H9 (cell line): ENCODE measurements at regions not wholly inside any gene's neighbourhood (a gene's known extent, or its start where the extent isn't known, plus 50 kb on each side); places are given as distances from the start of the nearest gene placed in this dataset.

ENCODE experiments used
- DNase-seq: peaks from one replicate; pipeline ENCODE4 v3.0.0-alpha.2; 2017
- H2AFZ ChIP-seq: one replicate; pipeline ENCODE4 v1.6.1; 2013; ENCODE audit warnings: mild to moderate bottlenecking, low read length, control low read depth, moderate library complexity
- H2AK5ac ChIP-seq: 2 replicates; pipeline ENCODE4 v1.6.1; 2013; ENCODE audit warnings: low read length, control low read depth, mixed read lengths; ENCODE audit not compliant: insufficient read length
- H2BK120ac ChIP-seq: one replicate; pipeline ENCODE4 v1.6.1; 2013; ENCODE audit warnings: low read depth, mild to moderate bottlenecking, low read length, control low read depth, inconsistent platforms; ENCODE audit not compliant: poor library complexity, severe bottlenecking
- H2BK12ac ChIP-seq: 2 replicates; pipeline ENCODE4 v1.6.1; 2013; ENCODE audit warnings: low read length, control low read depth, mixed read lengths, low read depth; ENCODE audit not compliant: insufficient read length
- H2BK15ac ChIP-seq: 2 replicates; pipeline ENCODE4 v1.6.1; 2013; ENCODE audit warnings: low read depth, low read length, control low read depth
- H2BK20ac ChIP-seq: one replicate; pipeline ENCODE4 v1.6.1; 2013; ENCODE audit warnings: low read depth, mild to moderate bottlenecking, low read length, control low read depth, inconsistent platforms; ENCODE audit not compliant: poor library complexity, severe bottlenecking
- H2BK5ac ChIP-seq: 2 replicates; pipeline ENCODE4 v1.6.1; 2013; ENCODE audit warnings: low read length, control low read depth, mixed read lengths; ENCODE audit not compliant: insufficient read length
- H3K14ac ChIP-seq: 2 replicates; pipeline ENCODE4 v1.6.1; 2013; ENCODE audit warnings: low read length, control low read depth; ENCODE audit not compliant: insufficient read depth
- H3K18ac ChIP-seq: 2 replicates; pipeline ENCODE4 v1.6.1; 2013; ENCODE audit warnings: low read depth, mild to moderate bottlenecking, mixed read lengths, low read length, control low read depth; ENCODE audit not compliant: insufficient read length
- H3K23ac ChIP-seq: 2 replicates; pipeline ENCODE4 v1.6.1; 2013; ENCODE audit warnings: low read length, control low read depth, mixed read lengths, low read depth; ENCODE audit not compliant: insufficient read length
- H3K23me2 ChIP-seq: 2 replicates; pipeline ENCODE4 v1.6.1; 2013; ENCODE audit warnings: low read depth, mild to moderate bottlenecking, mixed read lengths, low read length, control low read depth; ENCODE audit not compliant: insufficient read length, poor library complexity, severe bottlenecking
- H3K27ac ChIP-seq: 2 replicates; pipeline ENCODE4 v1.5.1; 2013; ENCODE audit warnings: low read length, control low read depth, mixed read lengths, low read depth; ENCODE audit not compliant: insufficient read length
- H3K27me3 ChIP-seq: 2 replicates; pipeline ENCODE4 v1.6.1; 2013; ENCODE audit warnings: low read length, control low read depth, inconsistent platforms; ENCODE audit not compliant: insufficient read depth
- H3K4ac ChIP-seq: 2 replicates; pipeline ENCODE4 v1.6.1; 2013; ENCODE audit warnings: low read depth, mild to moderate bottlenecking, control low read depth, inconsistent platforms, low read length, moderate library complexity
- H3K4me1 ChIP-seq: 2 replicates; pipeline ENCODE4 v1.6.1; 2013; ENCODE audit warnings: low read length, control low read depth, inconsistent platforms; ENCODE audit not compliant: insufficient read depth
- H3K4me2 ChIP-seq: 2 replicates; pipeline ENCODE4 v1.6.1; 2013; ENCODE audit warnings: low read length, control low read depth, mixed read lengths; ENCODE audit not compliant: insufficient read length, insufficient read depth
- H3K56ac ChIP-seq: 2 replicates; pipeline ENCODE4 v1.6.1; 2013; ENCODE audit warnings: low read depth, mild to moderate bottlenecking, mixed read lengths, low read length, control low read depth; ENCODE audit not compliant: insufficient read length
- H3K79me1 ChIP-seq: 2 replicates; pipeline ENCODE4 v1.6.1; 2013; ENCODE audit warnings: low read depth, mild to moderate bottlenecking, moderate library complexity, low read length, control low read depth, inconsistent platforms; ENCODE audit not compliant: insufficient read depth, poor library complexity, severe bottlenecking
- H3K79me2 ChIP-seq: 2 replicates; pipeline ENCODE4 v1.6.1; 2013; ENCODE audit warnings: low read length, control low read depth, inconsistent platforms; ENCODE audit not compliant: insufficient read depth
- H3K9ac ChIP-seq: 2 replicates; pipeline ENCODE4 v1.6.1; 2013; ENCODE audit warnings: low read length, control low read depth, mixed read lengths; ENCODE audit not compliant: insufficient read length; ENCODE audit errors: extremely low read depth
- H3K9me3 ChIP-seq: one replicate; pipeline ENCODE4 v1.6.1; 2013; ENCODE audit warnings: low read depth, low read length, inconsistent platforms; ENCODE audit not compliant: control insufficient read depth
- H3T11ph ChIP-seq: one replicate; pipeline ENCODE4 v1.6.1; 2013; ENCODE audit warnings: mild to moderate bottlenecking, low read length, control low read depth, inconsistent platforms
- H4K20me1 ChIP-seq: one replicate; pipeline ENCODE4 v1.6.1; 2013; ENCODE audit not compliant: control insufficient read depth, insufficient read length, insufficient read depth
- H4K5ac ChIP-seq: 2 replicates; pipeline ENCODE4 v1.6.1; 2013; ENCODE audit warnings: low read depth, mild to moderate bottlenecking, mixed read lengths, low read length, control low read depth; ENCODE audit not compliant: insufficient read length
- H4K8ac ChIP-seq: replicated peaks from 2 replicates; pipeline ENCODE4 v1.6.1; 2013; ENCODE audit warnings: low read length, control low read depth, mixed read lengths, low read depth; ENCODE audit not compliant: insufficient read length
- H4K91ac ChIP-seq: 2 replicates; pipeline ENCODE4 v1.6.1; 2013; ENCODE audit warnings: low read depth, mild to moderate bottlenecking, moderate library complexity, mixed read lengths, low read length, control low read depth; ENCODE audit not compliant: insufficient read length
- H3K27ac Mint-ChIP-seq, 3 experiments: 2 replicates in 2 of 3; 3 replicates in 1 of 3; pipeline ENCODE4 v1.8.0; 2020 to 2021; ENCODE audit warnings: mixed read lengths in 3 of 3, mild to moderate bottlenecking in 1 of 3, moderate library complexity in 1 of 3
- H3K27me3 Mint-ChIP-seq: 2 replicates; pipeline ENCODE4 v1.8.0; 2021; ENCODE audit warnings: low read depth, mild to moderate bottlenecking, moderate library complexity, mixed read lengths
- H3K36me3 Mint-ChIP-seq, 3 experiments: 2 replicates in 2 of 3; 3 replicates in 1 of 3; pipeline ENCODE4 v1.8.0; 2020 to 2021; ENCODE audit warnings: low read depth in 3 of 3, mixed read lengths in 3 of 3; ENCODE audit not compliant: insufficient read depth in 1 of 3
- H3K4me1 Mint-ChIP-seq, 2 experiments: 2 replicates each; pipeline ENCODE4 v1.8.0; 2020; ENCODE audit warnings: mixed read lengths in 2 of 2
- H3K4me3 Mint-ChIP-seq, 2 experiments: 2 replicates in 1 of 2; 3 replicates in 1 of 2; pipeline ENCODE4 v1.8.0; 2020 to 2021; ENCODE audit warnings: mild to moderate bottlenecking in 2 of 2, mixed read lengths in 2 of 2, moderate library complexity in 1 of 2
- H3K9me3 Mint-ChIP-seq, 2 experiments: 2 replicates in 1 of 2; 3 replicates in 1 of 2; pipeline ENCODE4 v1.8.0; 2020; ENCODE audit warnings: mild to moderate bottlenecking in 2 of 2, mixed read lengths in 2 of 2, moderate library complexity in 1 of 2
- CTCF ChIP-seq: fragments of 200-600 bp; sonication (generic); conservative IDR thresholded peaks from 3 replicates; pipeline ENCODE4 v1.8.0; 2021; ENCODE audit warnings: antibody characterized with exemption, mild to moderate bottlenecking
- WGBS: extraction: QIAGEN DNeasy Blood & Tissue Kit; methylation state at CpG from one replicate; pipeline ENCODE4 v1.1.7; 2013; ENCODE audit warnings: missing lambda C conversion rate, low lambda C conversion rate, mixed read lengths; ENCODE audit not compliant: insufficient read length; ENCODE audit errors: extremely low coverage; 5-methylcytosine and 5-hydroxymethylcytosine counted together

- Histone ChIP-seq H3K14ac (no peak overlapping the region), H3K4me2 (no peak overlapping the region), H3K27me3 (no peaks in the 10 kb centered on the region), H3K27ac (no peak overlapping the region), H3K4me1 (no peaks in the 10 kb centered on the region), H2AFZ (no peak overlapping the region), H3K23me2 (no peaks in the 10 kb centered on the region), H3K79me2 (no peaks in the 10 kb centered on the region), H3K9me3 (no peaks in the 10 kb centered on the region), H3K9ac (no peak overlapping the region), H3K56ac (no peak overlapping the region), H3K79me1 (no peaks in the 10 kb centered on the region), H2AK5ac (no peak overlapping the region), H4K20me1 (no peaks in the 10 kb centered on the region), H2BK15ac (no peak overlapping the region), H2BK12ac (no peak overlapping the region), H4K8ac (no peak overlapping the region), H3K23ac (no peak overlapping the region), H3K4ac (no peak overlapping the region), H3T11ph (no peak overlapping the region), H2BK20ac (no peak overlapping the region), H2BK5ac (no peak overlapping the region), H2BK120ac (no peak overlapping the region), H4K5ac (no peak overlapping the region), H3K18ac (no peak overlapping the region), H4K91ac (no peak overlapping the region)
- DNase-seq: no peak
- peaks cover 0 to 7% of the 10 kb centered on the region in 2 experiments; a peak in 3 of 5 replicates for H3K9me3 Mint-ChIP-seq
- peaks cover 10% of the 10 kb centered on the region in 2 experiments for H3K4me1 Mint-ChIP-seq
- no peak for TF ChIP-seq CTCF
- H3K27ac Mint-ChIP-seq: no peak overlapping the region
- WGBS: no CpG with 5 or more reads among the region's 2 CpGs
- no peak overlapping the region for H3K4me3 Mint-ChIP-seq
- peaks cover 0 to 7% (median 0%) of the 10 kb centered on the region in 3 experiments; a peak in 2 of 7 replicates for H3K36me3 Mint-ChIP-seq
- no peaks in the 10 kb centered on the region; the same call in 1 of the 2 replicates for H3K27me3 Mint-ChIP-seq
Observed at GRCh38 chr15:34688699-34689098, 66.1 kb downstream of the GJD2 start.
